HL-60 (cell line): ENCODE measurements at regions not wholly inside any gene's neighbourhood (a gene's known extent, or its start where the extent isn't known, plus 50 kb on each side); places are given as distances from the start of the nearest gene placed in this dataset.

Source experiments
- GABPA ChIP-seq: IDR thresholded peaks from 2 replicates; pipeline ENCODE4 v1.6.1; 2012; ENCODE audit warnings: low read depth
- POLR2AphosphoS5 ChIP-seq: IDR thresholded peaks from 2 replicates; pipeline ENCODE4 v1.6.1; 2012; ENCODE audit warnings: low read depth
- SPI1 ChIP-seq: IDR thresholded peaks from 2 replicates; pipeline ENCODE4 v1.6.1; 2012; ENCODE audit warnings: low read depth, mild to moderate bottlenecking, borderline replicate concordance
- TF ChIP-seq, protein P1 (sequence below): IDR thresholded peaks from one replicate; pipeline ENCODE4 v1.5.1; 2011; ENCODE audit warnings: low read length, control low read depth, inconsistent platforms; ENCODE audit not compliant: insufficient read depth

DNA sequence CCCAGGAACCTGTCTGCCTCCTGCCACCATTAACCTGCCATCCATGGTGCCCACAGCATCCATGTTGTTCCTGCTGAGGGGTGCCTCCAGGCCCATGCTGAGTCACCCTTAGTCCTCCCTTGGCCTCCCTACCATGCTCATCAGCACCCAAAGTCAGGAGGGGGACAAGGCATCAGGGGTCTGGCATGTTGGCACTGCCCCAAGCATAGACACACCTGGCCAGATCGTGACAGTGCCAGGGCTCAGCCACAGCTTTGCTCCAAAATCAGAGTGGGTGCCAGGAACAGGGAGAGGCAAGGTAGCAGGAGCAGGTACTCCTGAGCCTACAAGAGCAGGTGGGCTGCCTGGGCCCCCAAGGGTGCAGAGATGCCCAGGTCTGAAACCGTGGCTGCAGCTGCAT lies 566.6 kb downstream of the TLE1 start:
- TF ChIP-seq, protein P1, sequence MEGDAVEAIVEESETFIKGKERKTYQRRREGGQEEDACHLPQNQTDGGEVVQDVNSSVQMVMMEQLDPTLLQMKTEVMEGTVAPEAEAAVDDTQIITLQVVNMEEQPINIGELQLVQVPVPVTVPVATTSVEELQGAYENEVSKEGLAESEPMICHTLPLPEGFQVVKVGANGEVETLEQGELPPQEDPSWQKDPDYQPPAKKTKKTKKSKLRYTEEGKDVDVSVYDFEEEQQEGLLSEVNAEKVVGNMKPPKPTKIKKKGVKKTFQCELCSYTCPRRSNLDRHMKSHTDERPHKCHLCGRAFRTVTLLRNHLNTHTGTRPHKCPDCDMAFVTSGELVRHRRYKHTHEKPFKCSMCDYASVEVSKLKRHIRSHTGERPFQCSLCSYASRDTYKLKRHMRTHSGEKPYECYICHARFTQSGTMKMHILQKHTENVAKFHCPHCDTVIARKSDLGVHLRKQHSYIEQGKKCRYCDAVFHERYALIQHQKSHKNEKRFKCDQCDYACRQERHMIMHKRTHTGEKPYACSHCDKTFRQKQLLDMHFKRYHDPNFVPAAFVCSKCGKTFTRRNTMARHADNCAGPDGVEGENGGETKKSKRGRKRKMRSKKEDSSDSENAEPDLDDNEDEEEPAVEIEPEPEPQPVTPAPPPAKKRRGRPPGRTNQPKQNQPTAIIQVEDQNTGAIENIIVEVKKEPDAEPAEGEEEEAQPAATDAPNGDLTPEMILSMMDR: no peak
- TF ChIP-seq POLR2AphosphoS5 (no peak), GABPA (no peak), SPI1 (no peak)
